Bronchial epithelial cell (primary cell): ENCODE measurements at regions not wholly inside any gene's neighbourhood (a gene's known extent, or its start where the extent isn't known, plus 50 kb on each side); places are given as distances from the start of the nearest gene placed in this dataset.

Experiments
- DNase-seq: peaks from one replicate; pipeline ENCODE4 v3.0.0-alpha.2; 2010; ENCODE audit warnings: low read depth
- FAIRE-seq: peaks from 2 replicates; lab custom pipeline; 2011; peaks lifted over from hg19 to GRCh38; lab: Jason Lieb, UNC
- H3K27me3 ChIP-seq: 2 replicates; pipeline ENCODE4 v1.5.1; 2011; ENCODE audit warnings: low read length; ENCODE audit not compliant: control insufficient read depth, insufficient read depth
- H3K36me3 ChIP-seq: 2 replicates; pipeline ENCODE4 v1.5.1; 2011; ENCODE audit warnings: low read length; ENCODE audit not compliant: control insufficient read depth, insufficient read depth
- H3K4me3 ChIP-seq: 2 replicates; pipeline ENCODE4 v1.5.1; 2011; ENCODE audit warnings: mild to moderate bottlenecking, low read depth, low read length, control low read depth
- TF ChIP-seq, protein P1 (sequence below): IDR thresholded peaks from 2 replicates; pipeline ENCODE4 v1.5.1; 2011; ENCODE audit warnings: mild to moderate bottlenecking, moderate library complexity, low read length, control low read depth, inconsistent platforms; ENCODE audit not compliant: insufficient read depth, severe bottlenecking

DNA sequence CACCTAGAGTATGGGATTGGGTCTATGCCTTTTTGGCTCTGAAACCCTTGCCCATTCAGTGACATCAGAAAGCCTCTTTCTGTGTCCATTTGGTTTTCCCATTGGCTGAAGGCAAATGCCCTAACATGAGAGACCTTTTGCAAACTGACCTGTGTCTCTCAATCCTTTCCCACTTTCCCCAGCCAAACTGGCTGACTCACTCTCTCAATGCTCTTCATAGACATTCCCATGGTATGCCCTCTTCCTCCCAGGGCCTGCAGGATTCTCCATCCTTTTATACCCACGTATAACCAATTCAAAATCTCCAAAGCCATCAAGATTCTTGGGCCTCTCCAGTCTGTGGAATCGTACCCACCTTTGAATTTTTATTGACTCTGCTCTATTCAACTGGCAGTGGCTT, 563.3 kb downstream of the GATA3 start:
- DNase-seq, result peak; percentile 43
- no peak for FAIRE-seq
- H3K27me3 ChIP-seq, result peaks cover 2% of the 10 kb centered on the region
- no peak overlapping the region for H3K4me3 ChIP-seq
- no peaks in the 10 kb centered on the region for H3K36me3 ChIP-seq
- TF ChIP-seq, protein P1, sequence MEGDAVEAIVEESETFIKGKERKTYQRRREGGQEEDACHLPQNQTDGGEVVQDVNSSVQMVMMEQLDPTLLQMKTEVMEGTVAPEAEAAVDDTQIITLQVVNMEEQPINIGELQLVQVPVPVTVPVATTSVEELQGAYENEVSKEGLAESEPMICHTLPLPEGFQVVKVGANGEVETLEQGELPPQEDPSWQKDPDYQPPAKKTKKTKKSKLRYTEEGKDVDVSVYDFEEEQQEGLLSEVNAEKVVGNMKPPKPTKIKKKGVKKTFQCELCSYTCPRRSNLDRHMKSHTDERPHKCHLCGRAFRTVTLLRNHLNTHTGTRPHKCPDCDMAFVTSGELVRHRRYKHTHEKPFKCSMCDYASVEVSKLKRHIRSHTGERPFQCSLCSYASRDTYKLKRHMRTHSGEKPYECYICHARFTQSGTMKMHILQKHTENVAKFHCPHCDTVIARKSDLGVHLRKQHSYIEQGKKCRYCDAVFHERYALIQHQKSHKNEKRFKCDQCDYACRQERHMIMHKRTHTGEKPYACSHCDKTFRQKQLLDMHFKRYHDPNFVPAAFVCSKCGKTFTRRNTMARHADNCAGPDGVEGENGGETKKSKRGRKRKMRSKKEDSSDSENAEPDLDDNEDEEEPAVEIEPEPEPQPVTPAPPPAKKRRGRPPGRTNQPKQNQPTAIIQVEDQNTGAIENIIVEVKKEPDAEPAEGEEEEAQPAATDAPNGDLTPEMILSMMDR, result no peak

GRCh38 chr10:8618834-8619233, 564.3 kb downstream of the GATA3 start:
- no peaks in the 10 kb centered on the region for H3K36me3 ChIP-seq
- DNase-seq (peak; percentile 98), FAIRE-seq (no peak)
- peaks cover 2% of the 10 kb centered on the region for H3K27me3 ChIP-seq
- TF ChIP-seq, protein P1, result no peak
- H3K4me3 ChIP-seq, result no peak overlapping the region

DNA sequence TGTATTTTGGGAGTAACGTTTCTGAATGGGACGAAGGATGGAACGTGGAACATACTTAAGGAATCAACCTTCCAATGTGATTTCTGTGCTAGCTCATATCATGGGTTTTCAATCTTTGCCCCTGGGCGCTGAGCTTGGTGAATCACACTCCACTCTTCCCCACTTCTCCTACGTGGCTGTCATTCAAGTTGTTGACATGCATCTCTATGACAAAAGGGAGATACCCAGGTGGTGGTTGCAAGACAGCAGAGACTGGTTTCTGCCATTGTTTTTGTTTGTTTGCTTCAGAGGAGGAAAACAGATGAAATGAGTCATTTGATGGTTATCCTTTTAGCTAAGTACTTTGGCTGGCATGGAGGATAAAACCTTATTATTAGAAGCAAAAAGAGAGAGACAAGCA, 573.9 kb downstream of the GATA3 start:
- H3K36me3 ChIP-seq, result no peaks in the 10 kb centered on the region
- H3K27me3 ChIP-seq, result no peaks in the 10 kb centered on the region
- no peak overlapping the region for H3K4me3 ChIP-seq
- DNase-seq, result peak; percentile 78
- TF ChIP-seq, protein P1, result no peak
- FAIRE-seq, result peak; percentile 23

DNA sequence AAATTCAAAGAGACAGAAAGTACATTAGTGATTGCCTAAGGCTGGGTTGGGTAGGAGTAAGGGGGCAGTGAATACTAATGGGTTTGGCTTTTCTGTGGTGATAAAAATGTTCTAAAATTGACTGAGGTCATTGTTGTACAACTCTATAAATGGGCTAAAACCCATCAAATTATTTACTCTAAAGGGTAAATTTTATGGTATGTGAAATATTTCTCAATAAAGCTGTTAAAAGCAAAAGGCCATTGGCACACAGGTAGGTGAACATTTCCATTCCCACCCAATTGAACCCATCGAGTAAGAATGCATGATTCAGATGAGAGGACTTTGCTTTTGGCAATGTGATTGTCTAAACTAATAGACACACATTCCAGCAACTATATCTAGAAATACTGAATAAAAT, 579.4 kb downstream of the GATA3 start:
- no peaks in the 10 kb centered on the region for H3K27me3 ChIP-seq
- TF ChIP-seq, protein P1, result no peak
- FAIRE-seq (no peak), DNase-seq (peak; percentile 29)
- no peaks in the 10 kb centered on the region for H3K36me3 ChIP-seq
- no peak overlapping the region for H3K4me3 ChIP-seq

GRCh38 chr10:8636371-8636770, 581.9 kb downstream of the GATA3 start:
- H3K4me3 ChIP-seq, result no peak overlapping the region
- no peak for FAIRE-seq
- TF ChIP-seq, protein P1, result no peak
- DNase-seq, result no peak
- no peaks in the 10 kb centered on the region for H3K27me3 ChIP-seq
- H3K36me3 ChIP-seq, result no peaks in the 10 kb centered on the region

DNA sequence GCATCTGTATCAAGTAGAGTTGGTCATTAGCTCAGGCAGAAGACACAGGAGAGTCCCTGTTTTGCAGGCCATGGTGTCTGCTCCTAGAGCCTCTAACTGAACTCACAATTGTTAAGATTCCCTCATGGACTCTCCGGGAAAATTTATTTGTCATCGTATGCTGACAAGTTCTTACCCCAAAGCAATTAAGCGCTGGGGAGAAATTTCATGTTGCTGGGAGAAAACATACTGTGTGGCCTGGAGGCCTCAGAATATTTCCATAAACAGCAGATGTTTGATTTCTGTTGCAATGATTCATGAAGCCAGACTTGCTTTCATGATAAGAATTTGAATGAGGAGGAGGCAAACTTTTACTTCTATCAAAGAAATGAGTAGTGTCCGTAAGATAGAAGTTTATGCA, 583.2 kb downstream of the GATA3 start:
- no peaks in the 10 kb centered on the region for H3K27me3 ChIP-seq
- DNase-seq, result no peak
- no peak for FAIRE-seq
- no peaks in the 10 kb centered on the region for H3K36me3 ChIP-seq
- TF ChIP-seq, protein P1, result no peak
- no peak overlapping the region for H3K4me3 ChIP-seq
